Upper lobe of left lung (tissue), 6 donors: ENCODE measurements at regions not wholly inside any gene's neighbourhood (a gene's known extent, or its start where the extent isn't known, plus 50 kb on each side); places are given as distances from the start of the nearest gene placed in this dataset.

Experiments
- ATAC-seq, 2 donors: fragments of 200-7000 bp; cut with Tn5 transposase; one replicate each; pipeline ENCODE4 v1.9.1; 2022; ENCODE audit warnings: mild to moderate bottlenecking in 2 of 2, moderate library complexity in 2 of 2; ENCODE audit not compliant: low FRiP score in 2 of 2
- DNase-seq, 2 donors: peaks; one replicate each; pipeline ENCODE4 v3.0.0-alpha.2; 2019 to 2020
- H3K27ac ChIP-seq, 4 donors: fragments of 200-600 bp; sonication (generic); one replicate each; pipeline ENCODE4 v1.5.1; 2016 to 2019
- H3K27me3 ChIP-seq, 4 donors: fragments of 200-600 bp; sonication (generic); one replicate each; pipeline ENCODE4 v1.5.1; 2017 to 2019
- H3K36me3 ChIP-seq, 4 donors: fragments of 200-600 bp; sonication (generic); one replicate each; pipeline ENCODE4 v1.5.1; 2016 to 2019
- H3K4me1 ChIP-seq, 4 donors: fragments of 200-600 bp; sonication (generic); one replicate each; pipeline ENCODE4 v1.5.1; 2018 to 2019
- H3K4me3 ChIP-seq, 4 donors: fragments of 200-600 bp; sonication (generic); one replicate each; pipeline ENCODE4 v1.5.1; 2017 to 2019; ENCODE audit warnings: mild to moderate bottlenecking in 2 of 4, moderate library complexity in 1 of 4
- H3K9me3 ChIP-seq, 4 donors: fragments of 200-600 bp; sonication (generic); one replicate each; pipeline ENCODE4 v1.5.1; 2018 to 2019
- CTCF ChIP-seq, 6 experiments: fragments of 450-650 bp in 4 of 6; fragments of 200-600 bp in 2 of 6; sonication (generic) in 2 of 6; IDR thresholded peaks; one replicate each; pipeline ENCODE4 v1.5.1; 2016 to 2019; ENCODE audit warnings: antibody characterized with exemption in 6 of 6
- EP300 ChIP-seq, 4 donors: sonication (generic); formaldehyde crosslinking; IDR thresholded peaks; one replicate each; pipeline ENCODE4 v1.5.1; 2017; ENCODE audit warnings: antibody characterized with exemption in 4 of 4, control low read depth in 2 of 4
- POLR2A ChIP-seq, 4 donors: fragments of 450-650 bp; IDR thresholded peaks; one replicate each; pipeline ENCODE4 v1.5.1; 2016 to 2017; ENCODE audit warnings: antibody characterized with exemption in 4 of 4, mild to moderate bottlenecking in 2 of 4
- POLR2AphosphoS5 ChIP-seq, 2 donors: sonication (generic); formaldehyde crosslinking; IDR thresholded peaks; one replicate each; pipeline ENCODE4 v1.5.1; 2017; ENCODE audit warnings: antibody characterized with exemption in 2 of 2
- WGBS, 2 donors: methylation state at CpG; one replicate each; pipeline ENCODE4 v1.1.5; 2017 to 2018; 5-methylcytosine and 5-hydroxymethylcytosine counted together
- donor health status: DM: no; HTN: no; CAD: no; lungs with moderate emphysema.
- donor health status: DM: no; HTN: yes; CAD: no; lungs with severe emphysema.

- Histone ChIP-seq H3K27me3 (no peaks in the 10 kb centered on the region), H3K36me3 (no peaks in the 10 kb centered on the region), H3K4me1 (no peaks in the 10 kb centered on the region), H3K9me3 (no peaks in the 10 kb centered on the region), H3K27ac (no peak overlapping the region), H3K4me3 (no peak overlapping the region)
- WGBS, 2 donors = 75 to 77% methylated on average over 2 of the region's 2 CpGs
- ATAC-seq (no peak), DNase-seq (no peak)
- TF ChIP-seq EP300 (IDR thresholded peaks at IDR 0.05) = no peak
- TF ChIP-seq CTCF (IDR thresholded peaks at IDR 0.05) = no peak
- no peak for TF ChIP-seq POLR2A (IDR thresholded peaks at IDR 0.05)
Measured at GRCh38 chr16:64011650-64012049, 1110.2 kb downstream of the CDH11 start.

- H3K27me3 ChIP-seq = no peaks in the 10 kb centered on the region
- 84 to 91% methylated on average over 2 of the region's 2 CpGs for WGBS, 2 donors
Measured at GRCh38 chr16:64008131-64008530, 1113.7 kb downstream of the CDH11 start.

GRCh38 chr16:64004116-64004515 is 1117.7 kb downstream of the CDH11 start:
- no peak overlapping the region for H3K27ac ChIP-seq
- no peak overlapping the region for H3K4me3 ChIP-seq
- no peaks in the 10 kb centered on the region for H3K27me3 ChIP-seq
- H3K9me3 ChIP-seq = no peaks in the 10 kb centered on the region
- TF ChIP-seq POLR2A (IDR thresholded peaks at IDR 0.05) (no peak), CTCF (IDR thresholded peaks at IDR 0.05) (no peak), POLR2AphosphoS5 (IDR thresholded peaks at IDR 0.05) (no peak), EP300 (IDR thresholded peaks at IDR 0.05) (no peak)
- H3K4me1 ChIP-seq = no peaks in the 10 kb centered on the region
- 65 to 76% methylated on average over 1 of the region's 1 CpG for WGBS, 2 donors
- no peaks in the 10 kb centered on the region for H3K36me3 ChIP-seq
- ATAC-seq = no peak
- no peak for DNase-seq

More at GRCh38 chr16:64008131-64008530, 1113.7 kb downstream of the CDH11 start:
- no peak for ATAC-seq
- Histone ChIP-seq H3K4me3 (no peak overlapping the region), H3K4me1 (no peaks in the 10 kb centered on the region), H3K27ac (no peak overlapping the region), H3K9me3 (no peaks in the 10 kb centered on the region), H3K36me3 (no peaks in the 10 kb centered on the region)
- no peak for DNase-seq
- TF ChIP-seq CTCF (IDR thresholded peaks at IDR 0.05) = no peak

GRCh38 chr16:63995025-63995424 is 1126.8 kb downstream of the CDH11 start:
- no peak for TF ChIP-seq EP300 (IDR thresholded peaks at IDR 0.05)
- no peak for TF ChIP-seq POLR2AphosphoS5 (IDR thresholded peaks at IDR 0.05)
- no peak for TF ChIP-seq CTCF (IDR thresholded peaks at IDR 0.05)
- no peak for TF ChIP-seq POLR2A (IDR thresholded peaks at IDR 0.05)
- Histone ChIP-seq H3K4me3 (no peak overlapping the region), H3K36me3 (no peaks in the 10 kb centered on the region), H3K27ac (no peak overlapping the region), H3K9me3 (no peaks in the 10 kb centered on the region), H3K4me1 (no peaks in the 10 kb centered on the region), H3K27me3 (no peaks in the 10 kb centered on the region)
- ATAC-seq (no peak), DNase-seq (no peak)
- WGBS, 2 donors = 64 to 74% methylated on average over 8 of the region's 8 CpGs

GRCh38 chr16:63983401-63983800 is 1138.5 kb downstream of the CDH11 start:
- Histone ChIP-seq H3K27me3 (no peaks in the 10 kb centered on the region), H3K9me3 (no peaks in the 10 kb centered on the region), H3K36me3 (no peaks in the 10 kb centered on the region), H3K4me3 (no peak overlapping the region), H3K4me1 (no peaks in the 10 kb centered on the region), H3K27ac (no peak overlapping the region)
- 42 to 43% methylated on average over 2 of the region's 2 CpGs for WGBS, 2 donors
- TF ChIP-seq CTCF (IDR thresholded peaks at IDR 0.05) = no peak
- ATAC-seq (no peak), DNase-seq (no peak)
